Memory B cell (primary cell): ENCODE measurements at regions not wholly inside any gene's neighbourhood (a gene's known extent, or its start where the extent isn't known, plus 50 kb on each side); places are given as distances from the start of the nearest gene placed in this dataset.

ENCODE experiments used
- ATAC-seq: fragments of 150-1000 bp; cut with Tn5 transposase; 2 replicates; pipeline ENCODE4 v1.10.0; 2021; ENCODE audit warnings: low read depth, mild to moderate bottlenecking, moderate library complexity
- DNase-seq, 2 donors: peaks; one replicate each; pipeline ENCODE4 v3.0.0; 2022; ENCODE audit warnings: low spot score in 2 of 2
- H3K27ac Mint-ChIP-seq: one replicate; pipeline ENCODE4 v1.8.0; 2022; ENCODE audit warnings: mild to moderate bottlenecking, moderate library complexity, mixed read lengths
- H3K27me3 Mint-ChIP-seq: one replicate; pipeline ENCODE4 v1.8.0; 2022; ENCODE audit warnings: mixed read lengths
- H3K36me3 Mint-ChIP-seq: one replicate; pipeline ENCODE4 v1.8.0; 2022; ENCODE audit warnings: mild to moderate bottlenecking, mixed read lengths
- H3K4me1 Mint-ChIP-seq: one replicate; pipeline ENCODE4 v1.8.0; 2022; ENCODE audit warnings: mixed read lengths
- H3K4me3 Mint-ChIP-seq: one replicate; pipeline ENCODE4 v1.8.0; 2022; ENCODE audit warnings: mild to moderate bottlenecking, moderate library complexity, mixed read lengths
- H3K9me3 Mint-ChIP-seq: one replicate; pipeline ENCODE4 v1.8.0; 2022; ENCODE audit warnings: mixed read lengths

GRCh38 chr14:34190717-34191116, 239.8 kb upstream of the EGLN3 start:
- Mint-ChIP-seq H3K9me3 (no peaks in the 10 kb centered on the region), H3K4me1 (no peaks in the 10 kb centered on the region), H3K36me3 (no peaks in the 10 kb centered on the region), H3K27ac (no peak overlapping the region), H3K4me3 (no peak overlapping the region), H3K27me3 (no peaks in the 10 kb centered on the region)
- ATAC-seq = no peak
- DNase-seq = no peak

- Mint-ChIP-seq H3K27ac (no peak overlapping the region), H3K36me3 (no peaks in the 10 kb centered on the region), H3K9me3 (no peaks in the 10 kb centered on the region), H3K27me3 (no peaks in the 10 kb centered on the region), H3K4me3 (no peak overlapping the region), H3K4me1 (no peaks in the 10 kb centered on the region)
- no peak for DNase-seq
- no peak for ATAC-seq
Observed at GRCh38 chr14:34189866-34190265, 239.0 kb upstream of the EGLN3 start.

GRCh38 chr14:34187519-34188044, 236.7 kb upstream of the EGLN3 start:
- DNase-seq (no peak), ATAC-seq (no peak)
- Mint-ChIP-seq H3K9me3 (no peaks in the 10 kb centered on the region), H3K27me3 (peaks cover 4% of the 10 kb centered on the region), H3K27ac (no peak overlapping the region), H3K36me3 (no peaks in the 10 kb centered on the region), H3K4me1 (no peaks in the 10 kb centered on the region), H3K4me3 (no peak overlapping the region)

- DNase-seq (no peak), ATAC-seq (no peak)
- no peak overlapping the region for H3K4me3 Mint-ChIP-seq
- H3K27ac Mint-ChIP-seq = no peak overlapping the region
- H3K36me3 Mint-ChIP-seq = no peaks in the 10 kb centered on the region
- no peaks in the 10 kb centered on the region for H3K4me1 Mint-ChIP-seq
- peaks cover 4% of the 10 kb centered on the region for H3K27me3 Mint-ChIP-seq
- no peaks in the 10 kb centered on the region for H3K9me3 Mint-ChIP-seq
Observed at GRCh38 chr14:34187061-34187460, 236.2 kb upstream of the EGLN3 start.

- H3K27ac Mint-ChIP-seq = no peak overlapping the region
- no peak for DNase-seq
- no peak overlapping the region for H3K4me3 Mint-ChIP-seq
- no peaks in the 10 kb centered on the region for H3K9me3 Mint-ChIP-seq
- no peak for ATAC-seq
- H3K27me3 Mint-ChIP-seq = peaks cover 4% of the 10 kb centered on the region
- no peaks in the 10 kb centered on the region for H3K36me3 Mint-ChIP-seq
- no peaks in the 10 kb centered on the region for H3K4me1 Mint-ChIP-seq
Observed at GRCh38 chr14:34184126-34184525, 233.3 kb upstream of the EGLN3 start.

GRCh38 chr14:34183478-34183877, 232.6 kb upstream of the EGLN3 start:
- Mint-ChIP-seq H3K4me1 (no peaks in the 10 kb centered on the region), H3K4me3 (no peak overlapping the region), H3K27ac (no peak overlapping the region), H3K9me3 (no peaks in the 10 kb centered on the region), H3K36me3 (no peaks in the 10 kb centered on the region), H3K27me3 (peaks cover 4% of the 10 kb centered on the region)
- ATAC-seq (no peak), DNase-seq (no peak)

- DNase-seq (no peak), ATAC-seq (no peak)
- Mint-ChIP-seq H3K4me1 (peaks cover 1% of the 10 kb centered on the region), H3K27me3 (peaks cover 6% of the 10 kb centered on the region), H3K27ac (no peak overlapping the region), H3K36me3 (no peaks in the 10 kb centered on the region), H3K4me3 (no peak overlapping the region), H3K9me3 (no peaks in the 10 kb centered on the region)
Observed at GRCh38 chr14:34181338-34181737, 230.5 kb upstream of the EGLN3 start.

GRCh38 chr14:34180869-34181268, 230.0 kb upstream of the EGLN3 start:
- Mint-ChIP-seq H3K27me3 (peaks cover 6% of the 10 kb centered on the region), H3K9me3 (no peaks in the 10 kb centered on the region), H3K27ac (no peak overlapping the region), H3K4me3 (no peak overlapping the region), H3K36me3 (no peaks in the 10 kb centered on the region), H3K4me1 (peaks cover 4% of the 10 kb centered on the region)
- DNase-seq (no peak), ATAC-seq (no peak)

GRCh38 chr14:34180434-34180833, 229.6 kb upstream of the EGLN3 start:
- no peak overlapping the region for H3K27ac Mint-ChIP-seq
- H3K9me3 Mint-ChIP-seq = no peaks in the 10 kb centered on the region
- H3K27me3 Mint-ChIP-seq = peaks cover 6% of the 10 kb centered on the region
- peaks cover 5% of the 10 kb centered on the region for H3K4me1 Mint-ChIP-seq
- no peaks in the 10 kb centered on the region for H3K36me3 Mint-ChIP-seq
- DNase-seq (no peak), ATAC-seq (no peak)
- H3K4me3 Mint-ChIP-seq = no peak overlapping the region

GRCh38 chr14:34179727-34180126, 228.9 kb upstream of the EGLN3 start:
- ATAC-seq = no peak
- no peak overlapping the region for H3K27ac Mint-ChIP-seq
- H3K36me3 Mint-ChIP-seq = no peaks in the 10 kb centered on the region
- no peak for DNase-seq
- no peaks in the 10 kb centered on the region for H3K9me3 Mint-ChIP-seq
- no peak overlapping the region for H3K4me3 Mint-ChIP-seq
- H3K4me1 Mint-ChIP-seq = peaks cover 7% of the 10 kb centered on the region
- peaks cover 6% of the 10 kb centered on the region for H3K27me3 Mint-ChIP-seq

GRCh38 chr14:34177466-34177865, 226.6 kb upstream of the EGLN3 start:
- peaks cover 7% of the 10 kb centered on the region for H3K4me1 Mint-ChIP-seq
- no peak for ATAC-seq
- H3K36me3 Mint-ChIP-seq = no peaks in the 10 kb centered on the region
- no peak overlapping the region for H3K27ac Mint-ChIP-seq
- no peaks in the 10 kb centered on the region for H3K9me3 Mint-ChIP-seq
- H3K27me3 Mint-ChIP-seq = peaks cover 2% of the 10 kb centered on the region
- DNase-seq = no peak
- H3K4me3 Mint-ChIP-seq = no peak overlapping the region

GRCh38 chr14:34175574-34175973, 224.7 kb upstream of the EGLN3 start:
- Mint-ChIP-seq H3K27me3 (peaks cover 2% of the 10 kb centered on the region), H3K27ac (no peak overlapping the region), H3K9me3 (no peaks in the 10 kb centered on the region), H3K4me1 (peaks cover 7% of the 10 kb centered on the region), H3K36me3 (no peaks in the 10 kb centered on the region), H3K4me3 (no peak overlapping the region)
- DNase-seq = no peak
- no peak for ATAC-seq

- H3K36me3 Mint-ChIP-seq = no peaks in the 10 kb centered on the region
- no peak overlapping the region for H3K4me3 Mint-ChIP-seq
- H3K27ac Mint-ChIP-seq = no peak overlapping the region
- ATAC-seq (no peak), DNase-seq (no peak)
- H3K9me3 Mint-ChIP-seq = no peaks in the 10 kb centered on the region
- peaks cover 7% of the 10 kb centered on the region for H3K4me1 Mint-ChIP-seq
- peaks cover 2% of the 10 kb centered on the region for H3K27me3 Mint-ChIP-seq
Observed at GRCh38 chr14:34174973-34175372, 224.1 kb upstream of the EGLN3 start.

GRCh38 chr14:34173916-34174315, 223.0 kb upstream of the EGLN3 start:
- peaks cover 5% of the 10 kb centered on the region for H3K27me3 Mint-ChIP-seq

GRCh38 chr14:34172550-34173368, 221.9 kb upstream of the EGLN3 start:
- H3K36me3 Mint-ChIP-seq = no peaks in the 10 kb centered on the region
- no peak overlapping the region for H3K4me3 Mint-ChIP-seq

More at GRCh38 chr14:34173916-34174315, 223.0 kb upstream of the EGLN3 start:
- ATAC-seq (no peak), DNase-seq (no peak)
- peaks cover 7% of the 10 kb centered on the region for H3K4me1 Mint-ChIP-seq
- no peaks in the 10 kb centered on the region for H3K9me3 Mint-ChIP-seq
- H3K36me3 Mint-ChIP-seq = no peaks in the 10 kb centered on the region
- no peak overlapping the region for H3K27ac Mint-ChIP-seq
- no peak overlapping the region for H3K4me3 Mint-ChIP-seq

More at GRCh38 chr14:34172550-34173368, 221.9 kb upstream of the EGLN3 start:
- ATAC-seq (no peak), DNase-seq (no peak)
- Mint-ChIP-seq H3K4me1 (peaks cover 7% of the 10 kb centered on the region), H3K27ac (no peak overlapping the region), H3K9me3 (no peaks in the 10 kb centered on the region), H3K27me3 (peaks cover 5% of the 10 kb centered on the region)
